SK-N-SH (cell line): ENCODE measurements at regions not wholly inside any gene's neighbourhood (a gene's known extent, or its start where the extent isn't known, plus 50 kb on each side); places are given as distances from the start of the nearest gene placed in this dataset.

Source experiments
- CTCF ChIA-PET: fragments of 300-600, 350-600 bp; formaldehyde crosslinking; extraction: SDS; loops from one replicate; lab custom pipeline; 2021; lab: Yijun Ruan, JAX
- POLR2A ChIA-PET: fragments of 350-600 bp; sonication (Branson Sonifier 250); formaldehyde crosslinking; extraction: SDS; loops from one replicate; lab custom pipeline; 2020; ENCODE audit warnings: antibody characterized with exemption, inconsistent platforms; lab: Yijun Ruan, JAX
- DNase-seq: peaks from one replicate; pipeline ENCODE4 v3.0.0; 2012
- H2AFZ ChIP-seq: fragments of 200-600 bp; sonication (generic); 2 replicates; pipeline ENCODE4 v1.8.1; 2016; ENCODE audit warnings: antibody characterized with exemption, mild to moderate bottlenecking, low read depth
- H3F3A ChIP-seq: fragments of 200-600 bp; sonication (generic); replicated peaks from 2 replicates; pipeline ENCODE3; 2016; ENCODE audit warnings: antibody characterized with exemption, mild to moderate bottlenecking; ENCODE audit not compliant: insufficient read depth
- H3K27ac ChIP-seq, 2 experiments: fragments of 200-500 bp in 1 of 2; fragments of 200-600 bp in 1 of 2; sonication (Bioruptor generic) in 1 of 2; sonication (generic), shearing (Covaris generic) in 1 of 2; 2 replicates each; pipeline versions ENCODE4 v1.5.1 to v1.6.1; 2014 to 2016; ENCODE audit warnings: low read depth in 2 of 2, inconsistent platforms in 1 of 2, low read length in 1 of 2, mild to moderate bottlenecking in 1 of 2, mixed read lengths in 1 of 2
- H3K27me3 ChIP-seq: fragments of 200-600 bp; sonication (generic), shearing (Covaris generic); 2 replicates; pipeline ENCODE4 v1.6.1; 2016; ENCODE audit warnings: mixed run types; ENCODE audit not compliant: insufficient read depth
- H3K36me3 ChIP-seq, 2 experiments: fragments of 200-500 bp in 1 of 2; fragments of 200-600 bp in 1 of 2; sonication (Bioruptor generic) in 1 of 2; sonication (generic) in 1 of 2; replicated peaks in 1 of 2; 2 replicates each; pipeline versions ENCODE3 to v1.5.1; 2014 to 2016; ENCODE audit warnings: low read length in 1 of 2, mild to moderate bottlenecking in 1 of 2; ENCODE audit not compliant: insufficient read depth in 2 of 2, control insufficient read depth in 1 of 2
- H3K4me1 ChIP-seq, 2 experiments: fragments of 200-500 bp in 1 of 2; fragments of 200-600 bp in 1 of 2; sonication (Bioruptor generic) in 1 of 2; sonication (generic), shearing (Covaris generic) in 1 of 2; 2 replicates each; pipeline versions ENCODE4 v1.5.1 to v1.6.1; 2014 to 2016; ENCODE audit warnings: low read depth in 1 of 2, low read length in 1 of 2, mixed run types in 1 of 2; ENCODE audit not compliant: insufficient read depth in 2 of 2, control insufficient read depth in 1 of 2
- H3K4me2 ChIP-seq: fragments of 200-600 bp; sonication (generic), shearing (Covaris generic); 2 replicates; pipeline ENCODE4 v1.6.1; 2017; ENCODE audit warnings: mixed run types
- H3K4me3 ChIP-seq, 2 experiments: fragments of 200-500 bp in 1 of 2; fragments of 200-600 bp in 1 of 2; sonication (Bioruptor generic) in 1 of 2; sonication (generic), shearing (Covaris generic) in 1 of 2; 2 replicates each; pipeline versions ENCODE4 v1.5.1 to v1.8.1; 2014 to 2016; ENCODE audit warnings: low read depth in 2 of 2, inconsistent platforms in 1 of 2, low read length in 1 of 2, mild to moderate bottlenecking in 1 of 2, mixed read lengths in 1 of 2, moderate library complexity in 1 of 2
- H3K79me2 ChIP-seq: fragments of 200-600 bp; sonication (generic); 2 replicates; pipeline ENCODE4 v1.8.1; 2017; ENCODE audit warnings: mild to moderate bottlenecking; ENCODE audit not compliant: insufficient read depth
- H3K9ac ChIP-seq: fragments of 200-600 bp; sonication (generic); 2 replicates; pipeline ENCODE4 v1.6.1; 2017; ENCODE audit warnings: mixed run types
- H3K9me2 ChIP-seq: fragments of 200-600 bp; sonication (generic); 2 replicates; pipeline ENCODE4 v1.6.1; 2017; ENCODE audit warnings: mixed run types
- H3K9me3 ChIP-seq: fragments of 200-600 bp; sonication (generic); 2 replicates; pipeline ENCODE4 v1.6.1; 2017; ENCODE audit warnings: mixed run types, mild to moderate bottlenecking, moderate library complexity
- H4K20me1 ChIP-seq: fragments of 200-600 bp; sonication (generic); 2 replicates; pipeline ENCODE4 v1.6.1; 2017; ENCODE audit warnings: mild to moderate bottlenecking, mixed run types; ENCODE audit not compliant: insufficient read depth
- CTCF ChIP-seq: fragments of 200-600 bp; sonication (generic); IDR thresholded peaks from 2 replicates; pipeline ENCODE4 v1.6.1; 2017; ENCODE audit warnings: antibody characterized with exemption, mild to moderate bottlenecking, moderate library complexity
- FOXJ3 ChIP-seq: sonication (generic); formaldehyde crosslinking; IDR thresholded peaks from 2 replicates; pipeline ENCODE4 v1.5.1; 2020; ENCODE audit warnings: mild to moderate bottlenecking, missing genetic modification reagents
- GABPA ChIP-seq: IDR thresholded peaks from 2 replicates; pipeline ENCODE4 v1.4.0; 2012; ENCODE audit warnings: low read depth, mild to moderate bottlenecking
- GATA2 ChIP-seq: sonication (generic); formaldehyde crosslinking; IDR thresholded peaks from 2 replicates; pipeline ENCODE4 v1.5.0; 2020; ENCODE audit warnings: mild to moderate bottlenecking, missing genetic modification reagents
- PBX3 ChIP-seq: IDR thresholded peaks from 2 replicates; pipeline ENCODE4; 2012
- RAD21 ChIP-seq: IDR thresholded peaks from 2 replicates; pipeline ENCODE4 v1.6.1; 2012; ENCODE audit warnings: mild to moderate bottlenecking, low read length
- RXRA ChIP-seq: IDR thresholded peaks from 2 replicates; pipeline ENCODE4 v1.4.0; 2012; ENCODE audit warnings: low read depth, mild to moderate bottlenecking, borderline replicate concordance
- SMC3 ChIP-seq: IDR thresholded peaks from 2 replicates; pipeline ENCODE4 v1.6.1; 2012; ENCODE audit warnings: low read depth, low read length, improper control_type of control experiment
- ZBTB33 ChIP-seq: IDR thresholded peaks from 2 replicates; pipeline ENCODE4 v1.4.0; 2012; ENCODE audit warnings: low read depth, borderline replicate concordance
- WGBS: methylation state at CpG from one replicate; pipeline ENCODE4 v1.1.6; 2017; ENCODE audit warnings: low lambda C conversion rate; 5-methylcytosine and 5-hydroxymethylcytosine counted together

GRCh38 chr9:78121488-78121887 is 89.9 kb upstream of the GNAQ start:
- Histone ChIP-seq H3K36me3 (no peaks in the 10 kb centered on the region), H3K9me2 (no peaks in the 10 kb centered on the region), H3K4me3 (no peak overlapping the region), H3K9ac (no peak overlapping the region), H4K20me1 (no peaks in the 10 kb centered on the region), H3K27me3 (no peaks in the 10 kb centered on the region), H3K79me2 (no peaks in the 10 kb centered on the region), H3K27ac (no peak overlapping the region), H3K4me1 (no peaks in the 10 kb centered on the region; a peak in 1 of 4 replicates), H3K9me3 (no peaks in the 10 kb centered on the region), H3K4me2 (no peak overlapping the region), H2AFZ (no peak overlapping the region), H3F3A (no peaks in the 10 kb centered on the region)
- ChIA-PET POLR2A (no interaction called here), CTCF (interaction anchor here (0.8 to 4.9 kb wide), 16 partner anchors 8 to 955 kb away, joined by 3 to 26 read pairs (median 4); no protein-coding TSS in a partner anchor)
- peak; percentile 47 for TF ChIP-seq SMC3
- peak; percentile 89 for TF ChIP-seq RAD21
- peak; percentile 74 for TF ChIP-seq CTCF
- TF ChIP-seq ZBTB33, result no peak
- no peak for TF ChIP-seq PBX3
- WGBS, result 35% methylated on average over 4 of the region's 4 CpGs
- DNase-seq, result peak; percentile 39

GRCh38 chr9:78118742-78119473 is 87.3 kb upstream of the GNAQ start:
- CTCF ChIA-PET, result interaction anchor here (1.1 to 2.5 kb wide), 2 partner anchors 31 to 141 kb away, joined by 3 to 5 read pairs; no protein-coding TSS in a partner anchor
- 69% methylated on average over 2 of the region's 2 CpGs for WGBS
- TF ChIP-seq GABPA (no peak), RXRA (no peak), PBX3 (no peak), FOXJ3 (CRISPR knock-in tag) (no peak), GATA2 (CRISPR knock-in tag) (no peak)

More at GRCh38 chr9:78118742-78119473, 87.3 kb upstream of the GNAQ start:
- POLR2A ChIA-PET, result no interaction called here
- Histone ChIP-seq H3K36me3 (no peaks in the 10 kb centered on the region), H3K9ac (no peak overlapping the region), H2AFZ (no peak overlapping the region), H3K9me2 (no peaks in the 10 kb centered on the region), H3K9me3 (no peaks in the 10 kb centered on the region), H3K27me3 (no peaks in the 10 kb centered on the region), H3F3A (no peaks in the 10 kb centered on the region), H4K20me1 (no peaks in the 10 kb centered on the region), H3K4me2 (no peak overlapping the region), H3K27ac (no peak overlapping the region), H3K4me3 (no peak overlapping the region), H3K4me1 (no peaks in the 10 kb centered on the region), H3K79me2 (no peaks in the 10 kb centered on the region)
- DNase-seq, result no peak
